H1 (cell line): ENCODE measurements at regions not wholly inside any gene's neighbourhood (a gene's known extent, or its start where the extent isn't known, plus 50 kb on each side); places are given as distances from the start of the nearest gene placed in this dataset.

Source experiments
- CTCF ChIA-PET: fragments of 300-600 bp; sonication (Branson Sonifier 250); formaldehyde crosslinking; loops from one replicate; lab custom pipeline; 2021; ENCODE audit not compliant: partially characterized antibody; lab: Charles Lee
- POLR2A ChIA-PET: fragments of 300-600 bp; sonication (Branson Sonifier 250); formaldehyde crosslinking; loops from one replicate; lab custom pipeline; 2021; ENCODE audit warnings: inconsistent platforms; ENCODE audit not compliant: partially characterized antibody; lab: Charles Lee
- DNase-seq, 2 experiments: peaks; one replicate each; pipeline versions ENCODE4 v3.0.0 to v3.0.0-alpha.2; 2010 to 2022; ENCODE audit warnings: low spot score in 2 of 2, low read depth in 1 of 2, mixed read lengths in 1 of 2
- FAIRE-seq: peaks from 2 replicates; lab custom pipeline; 2011; peaks lifted over from hg19 to GRCh38; lab: Jason Lieb, UNC
- H2AFZ ChIP-seq: 2 replicates; pipeline ENCODE4 v1.8.1; 2012; ENCODE audit warnings: low read length, inconsistent platforms
- H2AK5ac ChIP-seq: 2 replicates; pipeline ENCODE4 v1.6.1; 2013; ENCODE audit warnings: low read depth, low read length
- H2BK120ac ChIP-seq: replicated peaks from 2 replicates; pipeline ENCODE3; 2013; ENCODE audit warnings: low read depth, low read length, inconsistent platforms
- H2BK12ac ChIP-seq: 2 replicates; pipeline ENCODE4 v1.6.1; 2013; ENCODE audit warnings: low read depth, low read length
- H2BK15ac ChIP-seq: 2 replicates; pipeline ENCODE4 v1.6.1; 2013; ENCODE audit warnings: low read length
- H2BK20ac ChIP-seq: 2 replicates; pipeline ENCODE4 v1.6.1; 2013; ENCODE audit warnings: low read length
- H2BK5ac ChIP-seq: 2 replicates; pipeline ENCODE4 v1.6.1; 2013; ENCODE audit warnings: low read depth, low read length
- H3K14ac ChIP-seq: 2 replicates; pipeline ENCODE4 v1.6.1; 2013; ENCODE audit warnings: inconsistent platforms; ENCODE audit not compliant: insufficient read length
- H3K18ac ChIP-seq: 2 replicates; pipeline ENCODE4 v1.6.1; 2013; ENCODE audit warnings: low read length; ENCODE audit errors: extremely low read depth
- H3K23ac ChIP-seq: 2 replicates; pipeline ENCODE4 v1.6.1; 2013; ENCODE audit warnings: inconsistent platforms; ENCODE audit not compliant: insufficient read length
- H3K23me2 ChIP-seq: 2 replicates; pipeline ENCODE4 v1.6.1; 2013; ENCODE audit warnings: low read depth, low read length
- H3K27ac ChIP-seq: 2 replicates; pipeline ENCODE4 v1.6.1; 2011; ENCODE audit warnings: low read depth, low read length, inconsistent platforms
- H3K27me3 ChIP-seq, 4 experiments: replicated peaks in 1 of 4; 1 replicate in 1 of 4; 2 replicates in 3 of 4; pipeline versions ENCODE4 v1.6.1 to v1.8.1; 2011 to 2013; ENCODE audit warnings: low read length in 3 of 4, mild to moderate bottlenecking in 3 of 4, inconsistent platforms in 2 of 4, mixed read lengths in 2 of 4, moderate library complexity in 1 of 4; ENCODE audit not compliant: control insufficient read depth in 3 of 4, insufficient read depth in 3 of 4; ENCODE audit errors: extremely low read depth in 1 of 4
- H3K36me3 ChIP-seq, 4 experiments: 2 replicates each; pipeline versions ENCODE4 v1.6.1 to v1.8.1; 2011 to 2013; ENCODE audit warnings: mild to moderate bottlenecking in 4 of 4, low read length in 3 of 4, moderate library complexity in 2 of 4, control low read depth in 1 of 4, inconsistent platforms in 1 of 4; ENCODE audit not compliant: insufficient read depth in 4 of 4, control insufficient read depth in 2 of 4
- H3K4ac ChIP-seq: replicated peaks from 2 replicates; pipeline ENCODE3; 2013; ENCODE audit warnings: low read length, low read depth, mixed read lengths, inconsistent platforms; ENCODE audit not compliant: insufficient read length
- H3K4me1 ChIP-seq, 4 experiments: replicated peaks in 1 of 4; 1 replicate in 1 of 4; 2 replicates in 3 of 4; pipeline versions ENCODE4 v1.6.1 to v1.8.1; 2011 to 2013; ENCODE audit warnings: low read length in 3 of 4, inconsistent platforms in 2 of 4, mixed read lengths in 1 of 4; ENCODE audit not compliant: insufficient read depth in 4 of 4, control insufficient read depth in 3 of 4
- H3K4me2 ChIP-seq, 2 experiments: 2 replicates each; pipeline versions ENCODE4 v1.6.1 to v1.8.1; 2011 to 2013; ENCODE audit warnings: low read depth in 2 of 2, low read length in 2 of 2, control low read depth in 1 of 2, inconsistent platforms in 1 of 2, mild to moderate bottlenecking in 1 of 2; ENCODE audit not compliant: insufficient read depth in 1 of 2
- H3K4me3 ChIP-seq, 4 experiments: fragments of 200-600, 300-600 bp in 1 of 4; sonication (generic), shearing (Covaris generic), sonication (Bioruptor Twin) in 1 of 4; 2 replicates each; pipeline versions ENCODE4 v1.5.1 to v1.8.1; 2011 to 2016; ENCODE audit warnings: low read length in 4 of 4, low read depth in 3 of 4, control low read depth in 2 of 4, inconsistent platforms in 2 of 4, mild to moderate bottlenecking in 2 of 4, mixed read lengths in 1 of 4, moderate library complexity in 1 of 4; ENCODE audit not compliant: insufficient read depth in 2 of 4; ENCODE audit errors: extremely low read depth in 1 of 4
- H3K56ac ChIP-seq: replicated peaks from 2 replicates; pipeline ENCODE3; 2013; ENCODE audit warnings: low read depth, mild to moderate bottlenecking, mixed read lengths, low read length, inconsistent platforms; ENCODE audit not compliant: insufficient read length
- H3K79me1 ChIP-seq: 2 replicates; pipeline ENCODE4 v1.6.1; 2013; ENCODE audit warnings: low read depth, low read length, control low read depth
- H3K79me2 ChIP-seq, 2 experiments: 2 replicates each; pipeline versions ENCODE4 v1.6.1 to v1.8.1; 2012 to 2013; ENCODE audit warnings: low read length in 2 of 2, mild to moderate bottlenecking in 2 of 2, inconsistent platforms in 1 of 2; ENCODE audit not compliant: insufficient read depth in 2 of 2, control insufficient read depth in 1 of 2
- H3K9ac ChIP-seq, 4 experiments: replicated peaks in 1 of 4; 1 replicate in 1 of 4; 2 replicates in 3 of 4; pipeline versions ENCODE4 v1.6.1 to v1.8.1; 2011 to 2013; ENCODE audit warnings: low read depth in 3 of 4, low read length in 3 of 4, control low read depth in 2 of 4, mild to moderate bottlenecking in 2 of 4, moderate library complexity in 2 of 4, inconsistent platforms in 1 of 4; ENCODE audit errors: extremely low read depth in 1 of 4
- H3K9me3 ChIP-seq, 2 experiments: 2 replicates each; pipeline versions ENCODE4 v1.6.1 to v1.8.1; 2012 to 2013; ENCODE audit warnings: mild to moderate bottlenecking in 2 of 2, moderate library complexity in 2 of 2, control low read depth in 1 of 2, inconsistent platforms in 1 of 2, low read depth in 1 of 2, low read length in 1 of 2, mixed read lengths in 1 of 2; ENCODE audit not compliant: insufficient read depth in 2 of 2
- H4K20me1 ChIP-seq, 2 experiments: replicated peaks in 1 of 2; 2 replicates each; pipeline versions ENCODE3 to v1.8.1; 2011 to 2013; ENCODE audit warnings: inconsistent platforms in 2 of 2, low read length in 2 of 2, mild to moderate bottlenecking in 1 of 2; ENCODE audit not compliant: insufficient read depth in 2 of 2, control insufficient read depth in 1 of 2
- H4K5ac ChIP-seq: 2 replicates; pipeline ENCODE4 v1.6.1; 2013; ENCODE audit warnings: low read length, low read depth, mixed read lengths, inconsistent platforms; ENCODE audit not compliant: insufficient read length
- H4K8ac ChIP-seq: 2 replicates; pipeline ENCODE4 v1.8.0; 2013; ENCODE audit warnings: mild to moderate bottlenecking, moderate library complexity, low read length, inconsistent platforms; ENCODE audit not compliant: insufficient read depth; ENCODE audit errors: extremely low read depth
- H4K91ac ChIP-seq: replicated peaks from 2 replicates; pipeline ENCODE3; 2013; ENCODE audit warnings: low read length, mixed read lengths, inconsistent platforms; ENCODE audit not compliant: insufficient read length
- CHD1 ChIP-seq: IDR thresholded peaks from 2 replicates; pipeline ENCODE4 v1.6.1; 2012; ENCODE audit warnings: low read depth, low read length, improper control_type of control experiment
- RFX5 ChIP-seq: IDR thresholded peaks from 2 replicates; pipeline ENCODE4 v1.6.1; 2011; ENCODE audit warnings: low read depth, low read length, improper control_type of control experiment, borderline replicate concordance
- RNF2 ChIP-seq: fragments of 200-900, 300-1000 bp; sonication (generic); IDR thresholded peaks from 2 replicates; pipeline ENCODE4 v1.7.1; 2016; ENCODE audit warnings: borderline replicate concordance, low read depth, mild to moderate bottlenecking, antibody characterized with exemption, low read length; ENCODE audit not compliant: poor library complexity, severe bottlenecking; ENCODE audit errors: missing control alignments
- TBP ChIP-seq: IDR thresholded peaks from 2 replicates; pipeline ENCODE4 v1.6.1; 2011; ENCODE audit warnings: low read depth, low read length, improper control_type of control experiment
- WGBS, 2 experiments: shearing (Covaris generic) in 1 of 2; methylation state at CpG; one replicate each; pipeline versions ENCODE4 v1.1.6 to v1.1.7; 2013 to 2015; ENCODE audit warnings: low lambda C conversion rate in 2 of 2, mixed read lengths in 2 of 2, inconsistent platforms in 1 of 2, low coverage in 1 of 2, missing lambda C conversion rate in 1 of 2; ENCODE audit not compliant: insufficient replicate concordance in 2 of 2, insufficient coverage in 1 of 2, insufficient read length in 1 of 2; ENCODE audit errors: extremely low coverage in 1 of 2, missing lambda C conversion rate in 1 of 2; 5-methylcytosine and 5-hydroxymethylcytosine counted together

GRCh38 chr5:147017191-147017590 is 138.6 kb upstream of the PPP2R2B start:
- Histone ChIP-seq H4K20me1 (no peaks in the 10 kb centered on the region), H3K27me3 (no peaks in the 10 kb centered on the region), H3K4me1 (peaks cover 0 to 2% (median 0%) of the 10 kb centered on the region in 4 experiments; a peak in 2 of 7 replicates), H3K14ac (no peak overlapping the region), H2AFZ (peak overlapping the region; percentile 39; the same call in 1 of the 2 replicates), H2BK120ac (no peak overlapping the region), H3K4me2 (no peak overlapping the region), H4K91ac (no peak overlapping the region), H3K4ac (no peak overlapping the region)
- TF ChIP-seq CHD1 (no peak), RFX5 (no peak), RNF2 (no peak), TBP (no peak)
- TF ChIP-seq, all 59 proteins: peak for 0
- Histone ChIP-seq H3K23ac (no peak overlapping the region), H2AK5ac (no peak overlapping the region), H4K8ac (no peak overlapping the region), H3K4me3 (no peak overlapping the region), H2BK15ac (no peak overlapping the region), H3K9me3 (no peaks in the 10 kb centered on the region), H3K23me2 (no peaks in the 10 kb centered on the region), H3K36me3 (no peaks in the 10 kb centered on the region), H3K18ac (no peak overlapping the region), H3K56ac (no peak overlapping the region), H3K9ac (no peak overlapping the region), H3K79me2 (no peaks in the 10 kb centered on the region), H3K27ac (no peak overlapping the region), H4K5ac (no peak overlapping the region), H2BK5ac (no peak overlapping the region), H3K79me1 (no peaks in the 10 kb centered on the region), H2BK12ac (no peak overlapping the region), H2BK20ac (no peak overlapping the region)
- 62% methylated on average over 3 of the region's 3 CpGs; no CpG with 5 or more reads in 1 of the 2 experiments for WGBS, 2 experiments
- ChIA-PET CTCF (interaction anchor here (1.0 to 1.9 kb wide), 3 partner anchors 107 to 474 kb away, joined by 4 to 5 read pairs (median 4); no protein-coding TSS in a partner anchor), POLR2A (no interaction called here)
- DNase-seq (no peak), FAIRE-seq (no peak)
